Dendritic cell treated with granulocyte-macrophage colony-stimulating factor and Interleukin-4, amounts not matched to agents 40 ng/mL and 50 ng/mL, for 4 days (primary cell): ENCODE measurements at regions not wholly inside any gene's neighbourhood (a gene's known extent, or its start where the extent isn't known, plus 50 kb on each side); places are given as distances from the start of the nearest gene placed in this dataset.

Source experiments
- H3K27ac Mint-ChIP-seq: one replicate; pipeline ENCODE4 v1.8.0; 2022; ENCODE audit warnings: mild to moderate bottlenecking, mixed read lengths
- H3K27me3 Mint-ChIP-seq: one replicate; pipeline ENCODE4 v1.8.0; 2022; ENCODE audit warnings: mild to moderate bottlenecking, mixed read lengths
- H3K36me3 Mint-ChIP-seq: one replicate; pipeline ENCODE4 v1.8.0; 2022; ENCODE audit warnings: low read depth, mixed read lengths
- H3K4me1 Mint-ChIP-seq: one replicate; pipeline ENCODE4 v1.8.0; 2022; ENCODE audit warnings: low read depth, mixed read lengths
- H3K4me3 Mint-ChIP-seq: one replicate; pipeline ENCODE4 v1.8.0; 2022; ENCODE audit warnings: mild to moderate bottlenecking, moderate library complexity, mixed read lengths
- H3K9me3 Mint-ChIP-seq: one replicate; pipeline ENCODE4 v1.8.0; 2022; ENCODE audit warnings: mixed read lengths
- intact Hi-C: fragments of 100-400 bp; cut with micrococcal nuclease; formaldehyde crosslinking; loops from one replicate; pipeline ENCODE4 v1.15.0; 2022

- peaks cover 29% of the 10 kb centered on the region for H3K9me3 Mint-ChIP-seq
- H3K4me1 Mint-ChIP-seq = no peaks in the 10 kb centered on the region
- H3K36me3 Mint-ChIP-seq = no peaks in the 10 kb centered on the region
- no peak overlapping the region for H3K4me3 Mint-ChIP-seq
- H3K27ac Mint-ChIP-seq = no peak overlapping the region
- intact Hi-C loops = no loop called here
- H3K27me3 Mint-ChIP-seq = no peaks in the 10 kb centered on the region
Measured at GRCh38 chr12:18897823-18898222, 159.9 kb downstream of the CAPZA3 start.

- no peak overlapping the region for H3K4me3 Mint-ChIP-seq
- no peaks in the 10 kb centered on the region for H3K36me3 Mint-ChIP-seq
- no peaks in the 10 kb centered on the region for H3K4me1 Mint-ChIP-seq
- peaks cover 22% of the 10 kb centered on the region for H3K9me3 Mint-ChIP-seq
- intact Hi-C loops = no loop called here
- no peaks in the 10 kb centered on the region for H3K27me3 Mint-ChIP-seq
- no peak overlapping the region for H3K27ac Mint-ChIP-seq
Measured at GRCh38 chr12:18898470-18898869, 160.6 kb downstream of the CAPZA3 start.

- H3K9me3 Mint-ChIP-seq = peaks cover 20% of the 10 kb centered on the region
Measured at GRCh38 chr12:18899162-18899561, 161.2 kb downstream of the CAPZA3 start.

GRCh38 chr12:18899678-18900317 lies 161.9 kb downstream of the CAPZA3 start:
- Mint-ChIP-seq H3K4me3 (no peak overlapping the region), H3K4me1 (no peaks in the 10 kb centered on the region), H3K36me3 (no peaks in the 10 kb centered on the region), H3K27me3 (no peaks in the 10 kb centered on the region), H3K27ac (no peak overlapping the region), H3K9me3 (peaks cover 14% of the 10 kb centered on the region)
- intact Hi-C loops = no loop called here

More at GRCh38 chr12:18899162-18899561, 161.2 kb downstream of the CAPZA3 start:
- no peaks in the 10 kb centered on the region for H3K27me3 Mint-ChIP-seq
- no peaks in the 10 kb centered on the region for H3K36me3 Mint-ChIP-seq
- H3K4me3 Mint-ChIP-seq = no peak overlapping the region
- intact Hi-C loops = no loop called here
- no peak overlapping the region for H3K27ac Mint-ChIP-seq
- H3K4me1 Mint-ChIP-seq = no peaks in the 10 kb centered on the region

- Mint-ChIP-seq H3K4me3 (no peak overlapping the region), H3K9me3 (peaks cover 9% of the 10 kb centered on the region), H3K27me3 (no peaks in the 10 kb centered on the region), H3K36me3 (no peaks in the 10 kb centered on the region), H3K4me1 (no peaks in the 10 kb centered on the region), H3K27ac (no peak overlapping the region)
- intact Hi-C loops = no loop called here
Measured at GRCh38 chr12:18905134-18905533, 167.2 kb downstream of the CAPZA3 start.

GRCh38 chr12:18906395-18906794 lies 168.5 kb downstream of the CAPZA3 start:
- intact Hi-C loops = no loop called here
- H3K36me3 Mint-ChIP-seq = no peaks in the 10 kb centered on the region
- H3K27ac Mint-ChIP-seq = no peak overlapping the region
- H3K27me3 Mint-ChIP-seq = no peaks in the 10 kb centered on the region
- H3K4me1 Mint-ChIP-seq = no peaks in the 10 kb centered on the region
- H3K4me3 Mint-ChIP-seq = no peak overlapping the region
- H3K9me3 Mint-ChIP-seq = peaks cover 9% of the 10 kb centered on the region

- peaks cover 9% of the 10 kb centered on the region for H3K9me3 Mint-ChIP-seq
- no peaks in the 10 kb centered on the region for H3K36me3 Mint-ChIP-seq
- intact Hi-C loops = no loop called here
- no peaks in the 10 kb centered on the region for H3K4me1 Mint-ChIP-seq
- no peaks in the 10 kb centered on the region for H3K27me3 Mint-ChIP-seq
- H3K4me3 Mint-ChIP-seq = no peak overlapping the region
- no peak overlapping the region for H3K27ac Mint-ChIP-seq
Measured at GRCh38 chr12:18907127-18907526, 169.2 kb downstream of the CAPZA3 start.

- intact Hi-C loops = no loop called here
- H3K27me3 Mint-ChIP-seq = no peaks in the 10 kb centered on the region
- no peak overlapping the region for H3K27ac Mint-ChIP-seq
- H3K4me3 Mint-ChIP-seq = no peak overlapping the region
- no peaks in the 10 kb centered on the region for H3K36me3 Mint-ChIP-seq
- no peaks in the 10 kb centered on the region for H3K4me1 Mint-ChIP-seq
- peaks cover 9% of the 10 kb centered on the region for H3K9me3 Mint-ChIP-seq
Measured at GRCh38 chr12:18907728-18908127, 169.8 kb downstream of the CAPZA3 start.

GRCh38 chr12:18908191-18908590 lies 170.3 kb downstream of the CAPZA3 start:
- Mint-ChIP-seq H3K36me3 (no peaks in the 10 kb centered on the region), H3K27me3 (no peaks in the 10 kb centered on the region), H3K4me1 (no peaks in the 10 kb centered on the region), H3K4me3 (no peak overlapping the region), H3K9me3 (peaks cover 9% of the 10 kb centered on the region), H3K27ac (no peak overlapping the region)
- intact Hi-C loops = no loop called here

GRCh38 chr12:18919871-18920511 lies 182.1 kb downstream of the CAPZA3 start:
- Mint-ChIP-seq H3K27me3 (no peaks in the 10 kb centered on the region), H3K4me1 (no peaks in the 10 kb centered on the region), H3K27ac (no peak overlapping the region), H3K4me3 (no peak overlapping the region), H3K36me3 (no peaks in the 10 kb centered on the region), H3K9me3 (no peaks in the 10 kb centered on the region)
- intact Hi-C loops = no loop called here

GRCh38 chr12:18922851-18923250 lies 184.9 kb downstream of the CAPZA3 start:
- Mint-ChIP-seq H3K27me3 (no peaks in the 10 kb centered on the region), H3K27ac (no peak overlapping the region), H3K4me3 (no peak overlapping the region), H3K4me1 (no peaks in the 10 kb centered on the region), H3K9me3 (no peaks in the 10 kb centered on the region), H3K36me3 (no peaks in the 10 kb centered on the region)
- intact Hi-C loops = no loop called here

- H3K4me3 Mint-ChIP-seq = no peak overlapping the region
- intact Hi-C loops = no loop called here
- H3K27ac Mint-ChIP-seq = no peak overlapping the region
- H3K36me3 Mint-ChIP-seq = no peaks in the 10 kb centered on the region
- H3K27me3 Mint-ChIP-seq = no peaks in the 10 kb centered on the region
- H3K4me1 Mint-ChIP-seq = no peaks in the 10 kb centered on the region
- peaks cover under 1% of the 10 kb centered on the region for H3K9me3 Mint-ChIP-seq
Measured at GRCh38 chr12:18923721-18924120, 185.8 kb downstream of the CAPZA3 start.

GRCh38 chr12:18926188-18926587 lies 188.3 kb downstream of the CAPZA3 start:
- Mint-ChIP-seq H3K4me3 (no peak overlapping the region), H3K27ac (no peak overlapping the region), H3K9me3 (peaks cover 25% of the 10 kb centered on the region), H3K27me3 (no peaks in the 10 kb centered on the region), H3K4me1 (no peaks in the 10 kb centered on the region), H3K36me3 (no peaks in the 10 kb centered on the region)
- intact Hi-C loops = no loop called here

- no peaks in the 10 kb centered on the region for H3K4me1 Mint-ChIP-seq
- H3K27ac Mint-ChIP-seq = no peak overlapping the region
- intact Hi-C loops = no loop called here
- no peaks in the 10 kb centered on the region for H3K36me3 Mint-ChIP-seq
- no peaks in the 10 kb centered on the region for H3K27me3 Mint-ChIP-seq
- peaks cover 38% of the 10 kb centered on the region for H3K9me3 Mint-ChIP-seq
- H3K4me3 Mint-ChIP-seq = no peak overlapping the region
Measured at GRCh38 chr12:18932211-18932610, 194.3 kb downstream of the CAPZA3 start.

GRCh38 chr12:18932715-18933114 lies 194.8 kb downstream of the CAPZA3 start:
- H3K27ac Mint-ChIP-seq = no peak overlapping the region
- no peaks in the 10 kb centered on the region for H3K4me1 Mint-ChIP-seq
- no peaks in the 10 kb centered on the region for H3K27me3 Mint-ChIP-seq
- H3K36me3 Mint-ChIP-seq = no peaks in the 10 kb centered on the region
- H3K9me3 Mint-ChIP-seq = peaks cover 38% of the 10 kb centered on the region
- intact Hi-C loops = no loop called here
- H3K4me3 Mint-ChIP-seq = no peak overlapping the region
